Neural cell (in vitro differentiated cells): ENCODE measurements at regions not wholly inside any gene's neighbourhood (a gene's known extent, or its start where the extent isn't known, plus 50 kb on each side); places are given as distances from the start of the nearest gene placed in this dataset.

ENCODE experiments used
- H2AFZ ChIP-seq: fragments of 200-600, 300-800 bp; sonication (generic), shearing (Covaris generic); 2 replicates; pipeline ENCODE4 v1.6.0; 2014; ENCODE audit warnings: low read depth, mild to moderate bottlenecking, antibody characterized with exemption, low read length, moderate library complexity
- H3F3A ChIP-seq: fragments of 200-600 bp; shearing (Covaris generic); 2 replicates; pipeline ENCODE4 v1.6.1; 2016; ENCODE audit warnings: mild to moderate bottlenecking, moderate library complexity, mixed read lengths, antibody characterized with exemption, low read length; ENCODE audit not compliant: insufficient read depth, poor library complexity, severe bottlenecking
- H3K27ac ChIP-seq: fragments of 200-600, 300-800 bp; sonication (generic), shearing (Covaris generic); 2 replicates; pipeline ENCODE4 v1.5.1; 2014; ENCODE audit warnings: mild to moderate bottlenecking, low read length, moderate library complexity
- H3K27me3 ChIP-seq: fragments of 300-800, 200-600 bp; sonication (generic), shearing (Covaris generic); 2 replicates; pipeline ENCODE4 v1.6.0; 2014; ENCODE audit warnings: mild to moderate bottlenecking, low read depth, low read length, moderate library complexity; ENCODE audit not compliant: insufficient read depth
- H3K36me3 ChIP-seq: fragments of 300-800, 200-600 bp; sonication (generic), shearing (Covaris generic); 2 replicates; pipeline ENCODE4 v1.5.1; 2014; ENCODE audit warnings: mild to moderate bottlenecking, antibody characterized with exemption, low read length, moderate library complexity; ENCODE audit not compliant: insufficient read depth
- H3K4me2 ChIP-seq: fragments of 300-800, 200-600 bp; sonication (generic), shearing (Covaris generic); 2 replicates; pipeline ENCODE4 v1.6.0; 2014; ENCODE audit warnings: mild to moderate bottlenecking, low read length
- H3K4me3 ChIP-seq: fragments of 300-800, 200-600 bp; sonication (generic), shearing (Covaris generic); 2 replicates; pipeline ENCODE4 v1.5.1; 2014; ENCODE audit warnings: mild to moderate bottlenecking, low read length, moderate library complexity
- H3K79me2 ChIP-seq: fragments of 200-600 bp; shearing (Covaris generic); replicated peaks from 2 replicates; pipeline ENCODE4 v1.6.0; 2014; ENCODE audit warnings: mild to moderate bottlenecking, low read length, moderate library complexity; ENCODE audit not compliant: insufficient read depth
- H3K9ac ChIP-seq: fragments of 300-800, 200-600 bp; sonication (generic), shearing (Covaris generic); 2 replicates; pipeline ENCODE4 v1.6.1; 2016; ENCODE audit warnings: mild to moderate bottlenecking, low read length, mixed read lengths
- H3K9me2 ChIP-seq: fragments of 200-600 bp; shearing (Covaris generic); 2 replicates; pipeline ENCODE4 v1.6.1; 2016; ENCODE audit warnings: mild to moderate bottlenecking, low read length, mixed read lengths; ENCODE audit not compliant: insufficient read depth
- H3K9me3 ChIP-seq: fragments of 200-600, 300-800 bp; sonication (generic), shearing (Covaris generic); 2 replicates; pipeline ENCODE4 v1.6.1; 2016; ENCODE audit warnings: mild to moderate bottlenecking, mixed run types, low read length, moderate library complexity, mixed read lengths
- H4K20me1 ChIP-seq: fragments of 200-600 bp; shearing (Covaris generic); 2 replicates; pipeline ENCODE4 v1.6.1; 2016; ENCODE audit warnings: mild to moderate bottlenecking, mixed run types; ENCODE audit not compliant: insufficient read depth
- CTCF ChIP-seq: fragments of 450-650 bp; IDR thresholded peaks from 2 replicates; pipeline ENCODE4 v1.5.1; 2014; ENCODE audit warnings: antibody characterized with exemption, mild to moderate bottlenecking, moderate library complexity; ENCODE audit not compliant: poor library complexity, severe bottlenecking
- EP300 ChIP-seq: fragments of 450-650 bp; conservative IDR thresholded peaks from 2 replicates; pipeline ENCODE4 v1.6.1; 2014; ENCODE audit warnings: antibody characterized with exemption, mild to moderate bottlenecking, moderate library complexity; ENCODE audit not compliant: poor library complexity, severe bottlenecking
- EZH2 ChIP-seq: fragments of 200-600, 300-800 bp; shearing (Covaris generic), sonication (generic); IDR thresholded peaks from 2 replicates; pipeline ENCODE4 v1.6.1; 2014; ENCODE audit warnings: antibody characterized with exemption, low read length, borderline replicate concordance, mild to moderate bottlenecking; ENCODE audit not compliant: insufficient read depth, poor library complexity, severe bottlenecking
- MXI1 ChIP-seq: fragments of 450-650 bp; conservative IDR thresholded peaks from 2 replicates; pipeline ENCODE4 v1.6.1; 2014; ENCODE audit warnings: antibody characterized with exemption, mild to moderate bottlenecking; ENCODE audit not compliant: poor library complexity, severe bottlenecking
- POLR2AphosphoS5 ChIP-seq: IDR thresholded peaks from 2 replicates; pipeline ENCODE4 v1.6.1; 2012
- RAD21 ChIP-seq: fragments of 450-650 bp; conservative IDR thresholded peaks from 2 replicates; pipeline ENCODE4 v1.6.1; 2014; ENCODE audit warnings: antibody characterized with exemption, mild to moderate bottlenecking, moderate library complexity
- REST ChIP-seq: IDR thresholded peaks from 2 replicates; pipeline ENCODE4 v1.6.1; 2012; ENCODE audit warnings: borderline replicate concordance
- SMC3 ChIP-seq: fragments of 450-650 bp; conservative IDR thresholded peaks from 2 replicates; pipeline ENCODE4 v1.6.1; 2014; ENCODE audit warnings: antibody characterized with exemption, mild to moderate bottlenecking, moderate library complexity; ENCODE audit not compliant: poor library complexity
- TAF1 ChIP-seq: IDR thresholded peaks from 2 replicates; pipeline ENCODE4 v1.6.1; 2012; ENCODE audit warnings: low read depth

GRCh38 chr6:48667797-48668196 is 556.8 kb upstream of the PTCHD4 start:
- Histone ChIP-seq H3K27me3 (no peaks in the 10 kb centered on the region), H2AFZ (no peak overlapping the region), H3K27ac (no peak overlapping the region), H3K9me2 (no peaks in the 10 kb centered on the region), H3F3A (no peaks in the 10 kb centered on the region), H3K9me3 (no peaks in the 10 kb centered on the region), H4K20me1 (no peaks in the 10 kb centered on the region), H3K4me2 (no peak overlapping the region), H3K79me2 (no peaks in the 10 kb centered on the region), H3K4me3 (no peak overlapping the region), H3K36me3 (no peaks in the 10 kb centered on the region), H3K9ac (no peak overlapping the region)
- no peak for TF ChIP-seq REST
- no peak for TF ChIP-seq TAF1
- no peak for TF ChIP-seq EZH2
- no peak for TF ChIP-seq EP300
- no peak for TF ChIP-seq POLR2AphosphoS5

GRCh38 chr6:48664826-48665225 is 553.8 kb upstream of the PTCHD4 start:
- H2AFZ ChIP-seq: no peak overlapping the region
- H3K9ac ChIP-seq: no peak overlapping the region
- H3F3A ChIP-seq: no peaks in the 10 kb centered on the region
- H3K27ac ChIP-seq: no peak overlapping the region
- no peaks in the 10 kb centered on the region for H3K9me2 ChIP-seq
- no peaks in the 10 kb centered on the region for H4K20me1 ChIP-seq
- no peaks in the 10 kb centered on the region for H3K79me2 ChIP-seq
- no peak overlapping the region for H3K4me3 ChIP-seq
- TF ChIP-seq REST (no peak), RAD21 (no peak)
- no peak overlapping the region for H3K4me2 ChIP-seq
- no peaks in the 10 kb centered on the region for H3K27me3 ChIP-seq
- no peaks in the 10 kb centered on the region for H3K36me3 ChIP-seq
- no peaks in the 10 kb centered on the region for H3K9me3 ChIP-seq

- TF ChIP-seq EZH2: no peak
- no peak for TF ChIP-seq MXI1
- no peak for TF ChIP-seq CTCF
- no peak for TF ChIP-seq EP300
- TF ChIP-seq POLR2AphosphoS5: no peak
- TF ChIP-seq SMC3: no peak
- TF ChIP-seq TAF1: no peak
- TF ChIP-seq REST: no peak
- TF ChIP-seq RAD21: no peak
- no peak overlapping the region for H3K4me3 ChIP-seq
- H3K9me3 ChIP-seq: no peaks in the 10 kb centered on the region
- H3K36me3 ChIP-seq: no peaks in the 10 kb centered on the region
- no peaks in the 10 kb centered on the region for H4K20me1 ChIP-seq
- no peak overlapping the region for H2AFZ ChIP-seq
- H3K27me3 ChIP-seq: no peaks in the 10 kb centered on the region
- H3K27ac ChIP-seq: no peak overlapping the region
- no peaks in the 10 kb centered on the region for H3K9me2 ChIP-seq
- H3K4me2 ChIP-seq: no peak overlapping the region
- H3F3A ChIP-seq: peaks cover 4% of the 10 kb centered on the region
- H3K79me2 ChIP-seq: no peaks in the 10 kb centered on the region
- no peak overlapping the region for H3K9ac ChIP-seq
Measured at GRCh38 chr6:48658915-48659314, 547.9 kb upstream of the PTCHD4 start.
